Activated CD4-positive, alpha-beta T cell treated with anti-CD3 and anti-CD28 coated beads, Interleukin-2, amount 50 U/mL, for 4 hours (primary cell): ENCODE measurements at regions not wholly inside any gene's neighbourhood (a gene's known extent, or its start where the extent isn't known, plus 50 kb on each side); places are given as distances from the start of the nearest gene placed in this dataset.
"Not testable (repeated sequence)": the region's sequence is repeated elsewhere in the genome, so short reads cannot be mapped to it uniquely, and the experiment has no call there.

Source experiments
- DNase-seq, 2 experiments: peaks; one replicate each; pipeline ENCODE4 v3.0.0-alpha.2; 2020

- not testable (repeated sequence) for DNase-seq
These were observed 53.6 kb upstream of the MAPK10 start for GRCh38 chr4:86413426-86413825.

- no peak for DNase-seq
These were observed 54.8 kb upstream of the MAPK10 start for GRCh38 chr4:86414686-86415085.

GRCh38 chr4:86416081-86416480 is 56.2 kb upstream of the MAPK10 start:
- DNase-seq: no peak

GRCh38 chr4:86421461-86421860 is 61.6 kb upstream of the MAPK10 start:
- DNase-seq: no peak

- DNase-seq: no peak
These were observed 71.8 kb upstream of the MAPK10 start for GRCh38 chr4:86431543-86432116.

- DNase-seq: no peak
These were observed 72.8 kb upstream of the MAPK10 start for GRCh38 chr4:86432559-86433134.

GRCh38 chr4:86439293-86439692 is 79.4 kb upstream of the MAPK10 start:
- no peak for DNase-seq

DNA sequence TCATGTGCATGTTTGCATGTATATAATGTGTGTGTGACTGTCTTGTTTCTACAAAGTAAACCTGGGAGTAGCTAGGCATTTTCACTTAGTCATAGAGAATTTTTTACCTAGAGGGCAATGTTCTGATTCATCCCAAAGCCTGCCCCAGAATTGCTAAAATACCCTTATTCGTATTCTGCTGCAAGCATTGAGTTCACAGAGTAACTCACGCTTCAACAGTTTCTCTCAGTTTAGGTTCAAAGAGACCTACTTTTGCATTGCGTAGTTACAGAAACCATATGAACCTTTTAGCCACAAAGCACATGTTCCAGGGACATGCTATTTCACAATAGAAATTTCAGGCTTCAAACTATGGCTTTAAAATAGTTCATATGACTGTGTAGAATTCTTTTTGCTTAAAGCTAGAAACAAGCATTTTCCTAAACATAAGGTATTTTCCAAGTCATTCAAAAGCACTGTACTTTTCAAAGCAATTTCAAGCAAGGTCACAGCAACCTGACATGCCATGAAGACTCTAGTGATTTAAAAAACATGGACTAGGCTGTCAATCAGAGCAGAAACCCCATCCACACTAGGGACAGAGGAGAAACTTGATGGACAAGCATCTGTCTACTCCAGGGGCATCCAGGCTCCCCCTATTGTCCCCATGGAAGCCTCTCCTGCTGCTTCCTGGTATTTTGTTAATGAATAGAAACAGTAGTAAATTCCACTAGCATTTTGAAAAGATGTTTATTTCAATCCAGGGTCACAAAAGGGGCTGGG is 81.5 kb upstream of the MAPK10 start:
- DNase-seq: no peak

DNA sequence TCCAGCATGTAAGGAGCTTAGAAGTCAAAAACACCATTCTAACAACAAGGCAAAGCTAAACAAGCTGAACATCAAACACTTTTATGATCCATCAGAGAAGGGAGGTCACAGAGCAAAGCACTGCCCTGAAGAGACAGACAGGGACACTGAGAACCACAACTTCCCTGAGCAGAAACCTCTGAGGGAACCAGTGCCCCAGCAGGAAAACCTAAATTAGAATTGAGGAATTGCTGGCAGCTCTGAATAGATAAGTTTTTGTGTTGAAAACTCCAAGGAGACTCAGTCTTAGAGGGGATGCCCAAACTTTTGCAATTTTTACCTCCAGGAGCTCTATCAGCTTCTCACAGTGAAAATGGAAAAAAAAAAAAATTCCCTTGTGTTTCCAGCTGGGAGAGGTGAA is 83.0 kb upstream of the MAPK10 start:
- DNase-seq: no peak

DNA sequence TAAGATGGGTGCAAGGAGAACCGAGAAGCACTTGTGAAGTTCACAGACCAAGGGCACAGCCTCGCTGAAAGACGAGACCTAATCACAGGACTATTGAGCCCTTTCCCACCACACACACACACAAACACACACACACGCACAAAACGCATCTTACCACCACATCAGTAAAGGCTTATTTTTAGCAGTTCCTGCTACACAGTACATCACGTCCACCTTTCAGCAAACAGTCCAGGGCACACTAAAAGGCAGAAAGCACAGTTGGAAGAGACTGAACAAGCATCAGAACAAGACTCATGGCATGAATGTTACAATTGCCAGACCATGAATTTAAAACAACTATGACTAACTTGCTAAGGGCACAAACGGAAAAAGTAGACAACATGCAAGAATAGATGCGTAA is 83.6 kb upstream of the MAPK10 start:
- no peak for DNase-seq

DNA sequence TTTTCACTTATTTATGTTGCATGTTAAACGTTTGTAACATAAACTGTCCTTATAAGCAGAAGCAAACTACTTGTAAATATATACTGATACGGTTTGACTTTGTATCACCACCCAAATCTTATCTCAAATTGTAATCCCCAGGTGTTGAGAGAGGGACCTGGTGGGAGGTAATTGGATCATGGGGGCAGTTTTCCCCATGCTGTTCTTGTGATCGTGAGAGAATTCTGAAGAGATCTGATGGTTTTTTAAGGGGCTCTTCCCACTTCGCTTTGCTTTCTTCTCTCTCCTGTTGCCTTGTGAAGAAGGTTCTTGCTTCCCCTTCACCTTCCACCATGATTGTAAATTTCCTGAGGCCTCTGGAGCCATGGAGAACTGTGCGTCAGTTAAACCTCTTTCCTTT is 87.1 kb upstream of the MAPK10 start:
- DNase-seq: no peak

- DNase-seq: no peak
These were observed 89.0 kb upstream of the MAPK10 start for GRCh38 chr4:86448871-86449270.

DNA sequence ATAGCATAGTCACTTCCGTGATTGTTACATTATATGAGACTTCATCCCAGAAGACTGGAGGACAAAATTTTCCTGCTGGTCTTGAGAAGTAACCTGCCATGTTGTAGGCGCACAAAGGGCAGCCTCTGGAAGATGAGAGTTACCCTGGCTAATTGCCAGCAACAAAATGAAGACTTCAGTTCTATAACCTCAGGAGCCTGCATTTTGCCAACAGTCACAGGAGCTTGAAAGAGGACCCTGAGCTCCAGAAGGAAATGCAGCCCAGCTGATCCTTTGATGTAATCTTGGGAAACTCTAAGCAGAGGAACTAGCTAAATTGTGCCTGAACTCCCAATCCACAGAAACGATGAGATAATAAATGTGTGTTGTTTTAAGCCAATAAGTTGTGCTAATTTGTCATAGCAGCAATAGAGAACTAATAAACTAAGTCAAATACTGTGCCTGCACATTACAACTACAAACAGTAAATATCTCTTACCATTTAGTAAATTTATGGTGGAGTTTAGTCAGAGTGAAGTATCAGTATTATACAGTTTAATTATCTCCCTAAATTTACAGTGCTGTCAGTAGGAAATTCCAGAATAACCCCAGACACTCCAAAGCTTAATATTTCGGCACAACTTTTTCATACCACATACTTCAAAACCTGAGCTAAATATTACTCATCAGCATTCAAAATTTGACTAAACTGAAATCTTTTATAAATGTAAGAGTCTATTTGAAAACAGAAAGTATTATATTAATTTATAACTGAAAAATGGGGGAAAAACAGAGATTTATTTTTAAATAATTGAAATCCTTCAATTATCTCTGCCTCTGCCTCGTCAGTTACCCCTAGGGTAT is 90.1 kb upstream of the MAPK10 start:
- no peak for DNase-seq

DNA sequence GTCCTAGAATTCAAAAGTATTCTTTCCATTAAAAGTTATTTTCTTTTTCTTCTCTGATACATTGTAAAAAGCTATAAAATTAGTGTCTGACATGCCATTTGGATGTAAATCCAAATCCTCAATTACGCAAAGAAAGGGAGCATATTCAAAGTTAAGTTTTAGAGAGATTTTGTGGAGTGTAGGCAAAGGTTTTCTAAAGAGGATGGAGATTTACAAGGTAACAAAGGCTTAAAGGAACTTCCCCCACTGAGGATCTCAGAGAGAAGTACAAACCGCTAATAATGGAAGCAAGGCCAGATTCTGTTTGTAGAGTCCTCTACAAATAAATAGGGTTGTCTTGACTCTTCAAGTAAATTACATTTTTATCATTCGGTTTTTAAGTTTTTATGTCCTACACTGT is 91.0 kb upstream of the MAPK10 start:
- no peak for DNase-seq

DNA sequence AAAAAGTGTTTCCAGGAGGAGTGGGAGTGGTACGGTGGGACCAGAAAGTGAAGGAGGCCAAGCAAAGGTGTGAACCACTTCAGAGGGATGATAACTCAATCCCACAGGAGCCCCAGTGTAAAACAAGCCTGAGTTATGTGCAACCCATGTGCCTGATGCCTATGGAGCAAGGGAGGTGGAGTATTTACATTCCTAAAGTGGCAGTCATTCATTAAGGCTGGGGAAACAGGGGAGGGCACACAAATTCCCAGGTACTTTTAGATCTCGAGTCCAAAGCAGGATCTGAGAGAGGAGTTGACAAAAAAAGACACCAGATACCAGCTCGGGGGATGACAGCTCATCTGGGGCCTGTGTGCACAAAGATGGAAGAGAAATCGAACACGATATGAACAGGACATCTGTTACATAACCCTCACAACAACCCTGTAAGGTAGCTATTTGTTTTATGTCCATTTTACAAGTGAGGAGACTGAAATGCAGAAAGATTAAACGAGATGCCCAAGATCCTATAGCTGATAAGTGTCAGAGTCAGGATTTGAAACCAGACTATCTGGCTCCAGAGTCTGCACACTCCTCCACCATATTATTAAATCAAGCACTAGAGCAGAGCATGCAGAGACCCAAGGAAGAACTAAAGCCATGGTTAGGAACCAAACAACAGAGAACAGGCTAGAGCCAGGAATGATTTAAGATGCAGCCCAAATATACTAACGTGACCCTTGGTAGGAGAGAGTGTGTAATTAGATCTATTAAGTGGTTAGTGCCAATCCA is 91.9 kb upstream of the MAPK10 start:
- no peak for DNase-seq

DNA sequence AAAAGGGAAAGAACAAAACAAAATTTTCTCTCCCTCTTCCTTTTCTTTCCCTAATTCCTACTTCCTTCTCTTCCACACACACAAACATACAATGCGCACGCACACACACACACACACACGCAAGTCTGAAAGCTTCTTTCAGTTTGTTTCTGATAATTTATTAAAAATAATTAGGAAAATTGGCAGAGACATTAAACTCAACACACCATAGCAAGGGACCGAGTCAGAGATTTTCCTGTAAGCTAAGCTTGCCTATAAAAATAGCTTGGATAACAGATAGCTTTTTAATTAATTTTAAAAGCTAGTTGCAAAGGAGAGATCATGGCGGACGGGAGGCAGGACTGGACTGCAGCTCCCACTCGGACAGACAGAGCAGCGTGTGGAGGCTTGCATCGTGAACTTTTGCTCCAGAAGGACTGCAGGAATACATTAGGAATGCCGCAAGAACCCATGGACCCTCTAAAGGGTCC is 92.6 kb upstream of the MAPK10 start:
- DNase-seq: no peak

DNA sequence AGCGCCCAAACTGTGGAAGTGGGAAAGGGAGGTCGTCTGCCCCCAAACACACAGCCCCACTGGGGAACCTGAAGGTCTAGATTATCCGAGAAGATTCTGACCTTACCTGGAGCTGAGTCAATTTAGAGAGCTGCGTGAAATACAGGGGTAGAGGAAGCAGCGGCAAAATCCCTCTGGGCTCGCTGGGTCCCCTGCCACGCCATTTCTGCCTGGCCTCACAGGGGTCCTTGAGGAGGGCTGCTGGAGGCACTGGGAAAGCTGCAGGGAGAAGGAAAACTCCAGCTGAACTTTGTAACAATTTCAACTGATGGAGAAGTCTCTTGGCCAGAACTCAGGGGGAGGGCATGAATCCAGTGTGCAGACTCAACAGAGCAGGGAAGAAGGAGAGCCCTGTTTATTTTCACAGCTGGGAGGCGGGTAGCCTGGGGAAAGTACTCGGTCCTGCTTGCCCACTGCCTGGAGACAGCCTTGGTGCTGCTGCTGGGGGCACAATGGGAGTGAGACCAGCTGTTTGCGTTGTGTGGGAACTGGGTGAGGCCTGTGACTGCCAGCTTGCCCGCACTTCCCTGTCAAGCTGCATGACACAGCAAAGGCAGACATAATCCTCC is 93.2 kb upstream of the MAPK10 start:
- DNase-seq: no peak

DNA sequence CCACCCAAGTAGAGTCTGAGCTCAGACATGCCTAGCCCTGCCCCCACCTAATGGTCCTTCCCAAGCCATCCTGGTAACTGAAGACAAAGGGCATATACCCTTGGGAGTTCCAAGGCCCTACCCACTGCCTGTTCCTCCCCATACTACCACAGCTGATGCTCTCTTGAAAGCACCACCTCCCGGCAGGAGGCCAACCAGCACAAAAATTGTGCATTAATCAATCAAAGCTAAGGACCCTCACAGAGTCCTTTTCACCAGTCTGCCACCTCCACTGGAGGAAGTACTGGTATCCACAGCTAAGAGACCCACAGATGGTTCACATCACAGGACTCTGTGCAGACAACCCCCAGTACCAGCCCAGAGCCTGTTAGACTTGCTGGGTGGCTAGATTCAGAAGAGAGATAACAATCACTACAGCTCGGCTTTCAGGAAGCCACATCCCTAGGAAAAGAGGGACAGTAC is 93.8 kb upstream of the MAPK10 start:
- DNase-seq: not testable (repeated sequence)

- no peak for DNase-seq
These were observed 102.0 kb upstream of the MAPK10 start for GRCh38 chr4:86461849-86462248.

DNA sequence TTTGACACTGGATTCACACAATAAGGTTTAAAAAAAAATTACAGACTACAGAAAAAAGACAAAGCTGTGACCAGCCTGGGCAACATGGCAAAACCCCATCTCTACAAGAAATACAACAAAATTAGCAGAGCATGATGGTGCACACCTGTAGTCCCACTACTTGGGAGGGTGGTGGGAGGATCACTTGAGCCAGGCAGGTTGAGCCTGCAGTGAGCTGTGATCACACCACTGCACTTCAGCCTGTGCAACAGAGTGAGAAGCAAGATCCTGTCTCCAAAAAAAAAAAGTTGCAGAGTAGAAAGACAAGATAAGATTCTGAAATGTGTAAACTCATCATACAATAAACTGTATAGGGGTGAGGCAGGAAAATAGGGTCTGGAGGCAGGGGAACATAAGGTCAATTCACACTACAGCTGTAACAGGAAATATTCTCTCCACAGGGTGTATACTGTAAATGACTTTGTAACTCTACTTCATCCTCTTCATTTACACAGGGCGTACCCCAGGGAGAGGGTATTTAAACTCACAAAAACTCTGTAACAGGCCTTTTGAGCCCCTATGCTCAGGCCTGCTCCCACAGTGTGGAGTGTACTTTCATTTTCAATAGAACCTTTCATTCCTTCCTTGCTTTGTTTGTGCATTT is 112.6 kb upstream of the MAPK10 start:
- DNase-seq: no peak

- DNase-seq: not testable (repeated sequence)
These were observed 116.0 kb upstream of the PTPN13 start for GRCh38 chr4:86478151-86478550.

GRCh38 chr4:86481440-86481839 is 112.7 kb upstream of the PTPN13 start:
- no peak for DNase-seq
